ENCODE measurements at regions not wholly inside any gene's neighbourhood (a gene's known extent, or its start where the extent isn't known, plus 50 kb on each side); places are given as distances from the start of the nearest gene placed in this dataset.

GRCh38 chr4:140253556-140254027 lies 99.6 kb upstream of the MAML3 start:
- H3K4me1 Mint-ChIP-seq (ENCODE audit: low read depth), result peaks cover 17% of the 10 kb centered on the region
- no peaks in the 10 kb centered on the region for H3K9me3 Mint-ChIP-seq
- DNase-seq, result no peak
- no peak overlapping the region for H3K27ac Mint-ChIP-seq
- no peaks in the 10 kb centered on the region for H3K36me3 Mint-ChIP-seq
- H3K27me3 Mint-ChIP-seq, result peaks cover 24% of the 10 kb centered on the region
- H3K4me3 Mint-ChIP-seq, result peak overlapping the region; percentile 55
- intact Hi-C loops (cut with micrococcal nuclease), result loop anchor here (1.0 to 5.0 kb wide), 7 partner anchors 119 to 597 kb away; partner anchors contain the start of gene SCOC
- CTCF ChIA-PET, result interaction anchor here (0.6 to 4.9 kb wide), 43 partner anchors 10 to 650 kb away, joined by 3 to 60 read pairs (median 4); partner anchors contain the start of gene MGST2
- POLR2A ChIA-PET, result no interaction called here

GRCh38 chr4:140252742-140253555 lies 99.0 kb upstream of the MAML3 start:
- no peaks in the 10 kb centered on the region for H3K9me3 Mint-ChIP-seq
- H3K27ac Mint-ChIP-seq, result no peak overlapping the region
- CTCF ChIA-PET, result interaction anchor here (0.6 to 4.9 kb wide), 45 partner anchors 9 to 649 kb away, joined by 3 to 60 read pairs (median 4); partner anchors contain the start of gene MGST2
- intact Hi-C loops (cut with micrococcal nuclease), result loop anchor here (1.0 to 5.0 kb wide), 7 partner anchors 119 to 596 kb away; partner anchors contain the start of gene SCOC
- peak overlapping the region; percentile 55 for H3K4me3 Mint-ChIP-seq
- H3K36me3 Mint-ChIP-seq, result no peaks in the 10 kb centered on the region
- H3K27me3 Mint-ChIP-seq, result peaks cover 20% of the 10 kb centered on the region
- DNase-seq, result peak; percentile 63
- POLR2A ChIA-PET, result no interaction called here
- peaks cover 17% of the 10 kb centered on the region for H3K4me1 Mint-ChIP-seq (ENCODE audit: low read depth)

GRCh38 chr4:140252141-140252741 lies 98.3 kb upstream of the MAML3 start:
- CTCF ChIA-PET, result interaction anchor here (0.7 to 4.9 kb wide), 13 partner anchors 8 to 519 kb away, joined by 3 to 60 read pairs (median 7); no protein-coding TSS in a partner anchor
- no peaks in the 10 kb centered on the region for H3K9me3 Mint-ChIP-seq
- POLR2A ChIA-PET, result no interaction called here
- DNase-seq, result no peak
- peak overlapping the region; percentile 48 for H3K4me3 Mint-ChIP-seq
- no peaks in the 10 kb centered on the region for H3K36me3 Mint-ChIP-seq
- intact Hi-C loops (cut with micrococcal nuclease), result loop anchor here (2.0 to 5.0 kb wide), 5 partner anchors 120 to 595 kb away; partner anchors contain the start of gene SCOC
- H3K27ac Mint-ChIP-seq, result no peak overlapping the region
- peaks cover 17% of the 10 kb centered on the region for H3K4me1 Mint-ChIP-seq (ENCODE audit: low read depth)
- peaks cover 20% of the 10 kb centered on the region for H3K27me3 Mint-ChIP-seq

- H3K4me1 Mint-ChIP-seq (ENCODE audit: low read depth), result peaks cover 17% of the 10 kb centered on the region
- peaks cover 20% of the 10 kb centered on the region for H3K27me3 Mint-ChIP-seq
- POLR2A ChIA-PET, result no interaction called here
- intact Hi-C loops (cut with micrococcal nuclease), result loop anchor here (1.0 to 5.0 kb wide), 5 partner anchors 97 to 519 kb away; partner anchors contain the start of genes MAML3 and SCOC
- no peaks in the 10 kb centered on the region for H3K9me3 Mint-ChIP-seq
- CTCF ChIA-PET, result interaction anchor here (2.6 to 4.9 kb wide), 3 partner anchors 8 to 239 kb away, joined by 16 to 60 read pairs (median 17); no protein-coding TSS in a partner anchor
- no peak overlapping the region for H3K4me3 Mint-ChIP-seq
- DNase-seq, result no peak
- no peak overlapping the region for H3K27ac Mint-ChIP-seq
- no peaks in the 10 kb centered on the region for H3K36me3 Mint-ChIP-seq
Observed at GRCh38 chr4:140251571-140251970, 97.6 kb upstream of the MAML3 start.

- POLR2A ChIA-PET, result no interaction called here
- CTCF ChIA-PET, result interaction anchor here (0.6 to 3.4 kb wide), 2 partner anchors 7 to 239 kb away, joined by 3 to 16 read pairs; no protein-coding TSS in a partner anchor
- H3K4me3 Mint-ChIP-seq, result no peak overlapping the region
- H3K27me3 Mint-ChIP-seq, result peaks cover 20% of the 10 kb centered on the region
- no peaks in the 10 kb centered on the region for H3K9me3 Mint-ChIP-seq
- peaks cover 12% of the 10 kb centered on the region for H3K4me1 Mint-ChIP-seq (ENCODE audit: low read depth)
- intact Hi-C loops (cut with micrococcal nuclease), result loop anchor here (1.0 to 5.0 kb wide), 5 partner anchors 97 to 519 kb away; partner anchors contain the start of genes MAML3 and SCOC
- peak; percentile 39 for DNase-seq
- no peaks in the 10 kb centered on the region for H3K36me3 Mint-ChIP-seq
- no peak overlapping the region for H3K27ac Mint-ChIP-seq
Observed at GRCh38 chr4:140250989-140251552, 97.1 kb upstream of the MAML3 start.

GRCh38 chr4:140249351-140249750 lies 95.4 kb upstream of the MAML3 start:
- Mint-ChIP-seq H3K4me3 (no peak overlapping the region), H3K27ac (no peak overlapping the region), H3K9me3 (no peaks in the 10 kb centered on the region), H3K27me3 (peaks cover 16% of the 10 kb centered on the region), H3K36me3 (no peaks in the 10 kb centered on the region), H3K4me1 (ENCODE audit: low read depth) (peaks cover 11% of the 10 kb centered on the region)
- DNase-seq, result no peak
- ChIA-PET CTCF (interaction anchor here (0.6 to 1.0 kb wide), 3 partner anchors 96 to 583 kb away, joined by 3 read pairs; no protein-coding TSS in a partner anchor), POLR2A (no interaction called here)
- intact Hi-C loops (cut with micrococcal nuclease), result no loop called here

- CTCF ChIA-PET, result no interaction called here
- Mint-ChIP-seq H3K36me3 (no peaks in the 10 kb centered on the region), H3K4me1 (ENCODE audit: low read depth) (peaks cover 20% of the 10 kb centered on the region), H3K27ac (no peak overlapping the region), H3K4me3 (no peak overlapping the region), H3K9me3 (no peaks in the 10 kb centered on the region), H3K27me3 (peaks cover 8% of the 10 kb centered on the region)
- intact Hi-C loops (cut with micrococcal nuclease), result no loop called here
- no peak for DNase-seq
- POLR2A ChIA-PET, result no interaction called here
Observed at GRCh38 chr4:140247237-140247636, 93.3 kb upstream of the MAML3 start.

GRCh38 chr4:140246216-140246615 lies 92.2 kb upstream of the MAML3 start:
- H3K4me1 Mint-ChIP-seq (ENCODE audit: low read depth), result peaks cover 21% of the 10 kb centered on the region
- H3K4me3 Mint-ChIP-seq, result no peak overlapping the region
- intact Hi-C loops (cut with micrococcal nuclease), result no loop called here
- peaks cover 3% of the 10 kb centered on the region for H3K27me3 Mint-ChIP-seq
- no peak overlapping the region for H3K27ac Mint-ChIP-seq
- H3K36me3 Mint-ChIP-seq, result no peaks in the 10 kb centered on the region
- no peaks in the 10 kb centered on the region for H3K9me3 Mint-ChIP-seq
- DNase-seq, result no peak
- POLR2A ChIA-PET, result no interaction called here
- CTCF ChIA-PET, result no interaction called here

- ChIA-PET CTCF (interaction anchor here (2.8 kb wide), 1 partner anchor 8 kb away, joined by 16 read pairs; no protein-coding TSS in a partner anchor), POLR2A (no interaction called here)
- H3K27me3 Mint-ChIP-seq, result peaks cover 4% of the 10 kb centered on the region
- DNase-seq, result no peak
- H3K27ac Mint-ChIP-seq, result no peak overlapping the region
- H3K4me3 Mint-ChIP-seq, result no peak overlapping the region
- intact Hi-C loops (cut with micrococcal nuclease), result no loop called here
- peaks cover 19% of the 10 kb centered on the region for H3K4me1 Mint-ChIP-seq (ENCODE audit: low read depth)
- no peaks in the 10 kb centered on the region for H3K9me3 Mint-ChIP-seq
- no peaks in the 10 kb centered on the region for H3K36me3 Mint-ChIP-seq
Observed at GRCh38 chr4:140244328-140244727, 90.3 kb upstream of the MAML3 start.

- no peak overlapping the region for H3K27ac Mint-ChIP-seq
- POLR2A ChIA-PET, result no interaction called here
Observed at GRCh38 chr4:140243278-140243753, 89.3 kb upstream of the MAML3 start.

GRCh38 chr4:140242357-140243277 lies 88.6 kb upstream of the MAML3 start:
- H3K9me3 Mint-ChIP-seq, result no peaks in the 10 kb centered on the region
- no peaks in the 10 kb centered on the region for H3K36me3 Mint-ChIP-seq
- ChIA-PET POLR2A (no interaction called here), CTCF (interaction anchor here (0.6 to 2.8 kb wide), 5 partner anchors 10 to 639 kb away, joined by 3 to 16 read pairs (median 5); no protein-coding TSS in a partner anchor)
- no peak overlapping the region for H3K4me3 Mint-ChIP-seq
- peaks cover 4% of the 10 kb centered on the region for H3K27me3 Mint-ChIP-seq
- H3K27ac Mint-ChIP-seq, result no peak overlapping the region
- peaks cover 19% of the 10 kb centered on the region for H3K4me1 Mint-ChIP-seq (ENCODE audit: low read depth)
- intact Hi-C loops (cut with micrococcal nuclease), result no loop called here
- DNase-seq, result peak; percentile 28

More at GRCh38 chr4:140243278-140243753, 89.3 kb upstream of the MAML3 start:
- H3K27me3 Mint-ChIP-seq, result peaks cover 4% of the 10 kb centered on the region
- DNase-seq, result no peak
- CTCF ChIA-PET, result interaction anchor here (0.6 to 2.8 kb wide), 5 partner anchors 10 to 639 kb away, joined by 3 to 16 read pairs (median 5); no protein-coding TSS in a partner anchor
- peak overlapping the region; percentile 40 for H3K4me3 Mint-ChIP-seq
- H3K9me3 Mint-ChIP-seq, result no peaks in the 10 kb centered on the region
- no peaks in the 10 kb centered on the region for H3K36me3 Mint-ChIP-seq
- intact Hi-C loops (cut with micrococcal nuclease), result no loop called here
- peaks cover 19% of the 10 kb centered on the region for H3K4me1 Mint-ChIP-seq (ENCODE audit: low read depth)
